ENCODE measurements at regions not wholly inside any gene's neighbourhood (a gene's known extent, or its start where the extent isn't known, plus 50 kb on each side); places are given as distances from the start of the nearest gene placed in this dataset.
"Not testable (repeated sequence)": the region's sequence is repeated elsewhere in the genome, so short reads cannot be mapped to it uniquely, and the experiment has no call there.

DNA sequence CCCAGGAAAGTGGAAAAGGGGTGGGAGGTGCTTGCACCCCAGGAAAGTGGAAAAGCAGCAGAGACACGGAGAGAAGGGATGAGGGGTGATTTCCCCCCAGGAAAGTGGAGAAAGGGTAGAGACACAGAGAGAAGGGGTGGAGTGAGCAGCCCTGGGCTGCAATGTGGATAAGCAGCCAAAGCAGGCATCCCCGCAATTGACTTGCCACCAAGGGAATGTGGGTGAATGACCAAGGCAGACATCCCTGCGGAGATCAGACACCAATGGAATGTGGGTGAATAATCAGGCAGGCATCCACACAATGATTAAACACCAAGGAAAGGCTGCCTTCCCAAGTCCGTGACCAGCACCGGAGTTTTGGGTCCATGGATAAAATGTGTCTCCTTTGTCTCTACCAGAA is 68.5 kb upstream of the SLC4A7 start:
- H3K4me1 ChIP-seq (ENCODE audit: control insufficient read depth in 1 of 2, insufficient read depth in 2 of 2, low read length in 2 of 2); H3K27ac ChIP-seq (ENCODE audit: low read length); H3K36me3 ChIP-seq (ENCODE audit: control insufficient read depth in 1 of 2, insufficient read depth in 2 of 2, low read length in 2 of 2); H3K9me3 ChIP-seq (ENCODE audit: control insufficient read depth in 1 of 2, low read length in 2 of 2); H3K27me3 ChIP-seq (ENCODE audit: low read depth, low read length); H3K4me3 ChIP-seq (ENCODE audit: low read depth in 1 of 2, low read length in 2 of 2): not testable (repeated sequence)

DNA sequence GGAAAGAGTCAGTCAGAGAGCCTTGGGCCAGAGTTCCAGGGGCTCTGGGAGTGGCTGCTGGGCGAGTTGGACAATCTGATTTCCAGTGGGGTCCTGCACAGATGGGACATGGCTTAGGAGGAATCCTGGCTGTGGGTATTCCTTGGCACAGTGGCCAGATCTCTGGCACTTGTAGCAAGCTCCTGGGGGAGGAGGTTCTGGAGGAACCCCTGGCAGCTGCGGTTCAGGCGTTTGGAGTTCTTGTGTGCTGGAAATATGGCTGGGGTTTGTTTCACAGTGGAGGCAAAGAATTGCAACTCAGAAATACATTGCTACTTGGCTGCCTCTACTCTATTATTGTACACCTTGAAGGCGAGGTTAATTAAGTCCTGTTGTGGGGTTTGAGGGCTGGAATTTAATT is 67.2 kb upstream of the SLC4A7 start:
- not testable (repeated sequence) for H3K4me1 ChIP-seq (ENCODE audit: control insufficient read depth in 1 of 2, insufficient read depth in 2 of 2, low read length in 2 of 2); H3K36me3 ChIP-seq (ENCODE audit: control insufficient read depth in 1 of 2, insufficient read depth in 2 of 2, low read length in 2 of 2); H3K27ac ChIP-seq (ENCODE audit: low read length); H3K27me3 ChIP-seq (ENCODE audit: low read depth, low read length); H3K9me3 ChIP-seq (ENCODE audit: control insufficient read depth in 1 of 2, low read length in 2 of 2); H3K4me3 ChIP-seq (ENCODE audit: low read depth in 1 of 2, low read length in 2 of 2)

DNA sequence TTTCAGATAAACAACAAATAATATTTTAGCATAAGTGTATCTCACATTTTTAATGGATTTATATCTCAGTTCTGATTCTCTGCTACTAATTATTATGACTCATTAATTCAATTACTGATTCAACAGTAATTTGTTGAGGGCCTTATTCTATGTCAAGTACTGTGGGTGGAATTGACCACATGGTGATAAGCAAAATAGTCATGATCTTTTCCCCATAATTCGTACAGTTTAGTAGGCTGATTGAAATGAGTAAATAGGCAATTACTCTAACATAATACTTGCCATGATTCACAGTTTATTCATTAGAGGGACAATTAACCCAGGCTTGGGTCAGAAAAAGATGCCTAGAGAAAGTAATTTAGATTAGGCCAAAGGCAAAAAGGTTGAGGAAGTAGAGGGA is 60.9 kb upstream of the SLC4A7 start:
- Histone ChIP-seq H3K27me3 (ENCODE audit: low read depth, low read length) (no peaks in the 10 kb centered on the region), H3K27ac (ENCODE audit: low read length) (no peak overlapping the region), H3K4me1 (ENCODE audit: control insufficient read depth in 1 of 2, insufficient read depth in 2 of 2, low read length in 2 of 2) (no peaks in the 10 kb centered on the region), H3K9me3 (ENCODE audit: control insufficient read depth in 1 of 2, low read length in 2 of 2) (no peaks in the 10 kb centered on the region), H3K4me3 (ENCODE audit: low read depth in 1 of 2, low read length in 2 of 2) (no peak overlapping the region), H3K36me3 (ENCODE audit: control insufficient read depth in 1 of 2, insufficient read depth in 2 of 2, low read length in 2 of 2) (no peaks in the 10 kb centered on the region)

DNA sequence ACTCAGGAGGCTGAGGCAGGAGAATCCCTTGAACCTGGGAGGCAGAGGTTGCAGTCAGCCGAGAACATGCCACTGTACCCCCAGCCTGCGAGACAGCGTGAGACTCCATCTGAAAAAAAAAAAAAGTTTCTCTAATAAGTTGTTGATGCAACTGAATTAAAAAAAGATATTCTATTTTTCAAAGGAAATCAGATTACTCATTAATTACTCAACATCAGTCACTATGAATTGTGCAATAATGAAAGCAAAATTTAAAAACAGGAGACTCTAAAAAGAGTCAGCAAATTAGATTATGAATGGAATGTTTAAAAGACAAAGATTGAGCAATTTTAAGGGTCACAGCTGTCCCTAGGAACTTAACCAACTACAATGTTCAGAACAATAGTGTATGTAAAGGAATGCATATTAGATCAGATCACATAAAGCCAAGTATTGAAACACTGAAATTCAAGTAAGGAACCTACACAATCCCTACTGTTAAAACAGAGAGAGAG is 60.2 kb upstream of the SLC4A7 start:
- H3K27ac ChIP-seq (ENCODE audit: low read length): no peak overlapping the region
- no peak overlapping the region for H3K4me3 ChIP-seq (ENCODE audit: low read depth in 1 of 2, low read length in 2 of 2)
- no peaks in the 10 kb centered on the region for H3K27me3 ChIP-seq (ENCODE audit: low read depth, low read length)
- no peaks in the 10 kb centered on the region for H3K9me3 ChIP-seq (ENCODE audit: control insufficient read depth in 1 of 2, low read length in 2 of 2)
- H3K4me1 ChIP-seq (ENCODE audit: control insufficient read depth in 1 of 2, insufficient read depth in 2 of 2, low read length in 2 of 2): no peaks in the 10 kb centered on the region
- H3K36me3 ChIP-seq (ENCODE audit: control insufficient read depth in 1 of 2, insufficient read depth in 2 of 2, low read length in 2 of 2): no peaks in the 10 kb centered on the region

DNA sequence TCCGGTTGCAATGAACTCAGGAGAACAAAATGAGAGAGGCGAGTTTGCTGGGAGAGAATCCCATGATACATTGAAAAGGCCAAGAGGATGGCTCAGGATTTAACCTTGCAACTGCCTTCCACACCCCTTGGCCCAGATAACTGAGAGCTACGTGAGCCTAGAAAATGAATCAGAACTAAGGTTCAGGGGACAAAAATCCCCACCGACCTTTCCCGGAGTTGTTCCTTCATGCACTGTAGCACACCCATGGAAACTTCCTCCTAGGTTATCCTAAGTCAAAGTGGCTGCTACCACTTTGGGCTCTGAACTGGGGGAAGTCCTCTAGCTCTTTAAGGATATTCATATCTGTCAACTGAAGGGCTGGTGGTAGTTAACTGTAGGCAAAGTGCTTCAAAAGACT is 58.3 kb upstream of the SLC4A7 start:
- Histone ChIP-seq H3K27ac (ENCODE audit: low read length) (no peak overlapping the region), H3K36me3 (ENCODE audit: control insufficient read depth in 1 of 2, insufficient read depth in 2 of 2, low read length in 2 of 2) (no peaks in the 10 kb centered on the region), H3K9me3 (ENCODE audit: control insufficient read depth in 1 of 2, low read length in 2 of 2) (no peaks in the 10 kb centered on the region), H3K27me3 (ENCODE audit: low read depth, low read length) (no peaks in the 10 kb centered on the region), H3K4me3 (ENCODE audit: low read depth in 1 of 2, low read length in 2 of 2) (no peak overlapping the region), H3K4me1 (ENCODE audit: control insufficient read depth in 1 of 2, insufficient read depth in 2 of 2, low read length in 2 of 2) (no peaks in the 10 kb centered on the region)

DNA sequence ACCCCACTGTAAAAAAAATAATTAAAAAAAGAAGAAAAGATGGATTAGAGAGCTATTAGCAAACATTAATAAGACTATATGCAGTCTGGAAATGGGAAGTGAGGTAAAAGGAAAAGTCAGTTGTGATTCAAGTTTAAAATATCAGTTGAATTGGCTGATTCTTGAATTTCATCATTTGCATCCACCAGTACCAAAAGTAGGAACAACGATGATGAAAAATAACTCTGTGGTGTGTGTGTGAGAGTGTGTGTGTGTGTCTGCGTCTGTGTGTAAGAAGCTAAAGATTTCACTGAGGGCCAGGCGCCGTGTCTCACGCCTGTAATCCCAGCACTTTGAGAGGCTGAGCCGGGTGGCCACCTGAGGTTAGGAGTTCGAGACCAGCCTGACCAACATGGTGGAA is 56.0 kb upstream of the SLC4A7 start:
- no peaks in the 10 kb centered on the region for H3K9me3 ChIP-seq (ENCODE audit: control insufficient read depth in 1 of 2, low read length in 2 of 2)
- H3K4me1 ChIP-seq (ENCODE audit: control insufficient read depth in 1 of 2, insufficient read depth in 2 of 2, low read length in 2 of 2): peaks cover 0 to 4% of the 10 kb centered on the region in 2 donors
- H3K36me3 ChIP-seq (ENCODE audit: control insufficient read depth in 1 of 2, insufficient read depth in 2 of 2, low read length in 2 of 2): peaks cover 0 to 3% of the 10 kb centered on the region in 2 donors
- no peak overlapping the region for H3K4me3 ChIP-seq (ENCODE audit: low read depth in 1 of 2, low read length in 2 of 2)
- H3K27ac ChIP-seq (ENCODE audit: low read length): no peak overlapping the region
- no peaks in the 10 kb centered on the region for H3K27me3 ChIP-seq (ENCODE audit: low read depth, low read length)

DNA sequence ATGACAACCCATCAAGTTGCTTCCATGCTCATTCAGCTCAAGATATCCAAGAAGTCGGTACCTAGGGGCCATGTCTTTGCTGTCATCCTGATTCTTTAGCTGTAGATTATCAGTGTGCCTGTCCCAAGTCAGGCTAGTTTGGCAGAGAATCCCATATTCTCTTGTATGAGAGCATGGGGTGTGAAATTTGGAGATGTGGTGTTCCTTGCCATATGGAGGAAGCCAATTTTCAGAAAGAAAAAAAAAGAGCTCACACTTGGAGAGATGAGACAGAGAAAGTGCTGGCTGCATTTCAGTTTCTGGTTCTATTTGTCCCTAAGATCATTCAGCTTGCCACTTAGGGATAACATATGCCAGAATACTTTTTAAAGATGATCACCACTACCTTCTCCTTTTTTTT is 52.3 kb upstream of the SLC4A7 start:
- Histone ChIP-seq H3K4me1 (ENCODE audit: control insufficient read depth in 1 of 2, insufficient read depth in 2 of 2, low read length in 2 of 2) (peaks cover 4 to 15% of the 10 kb centered on the region in 2 donors), H3K27ac (ENCODE audit: low read length) (no peak overlapping the region), H3K27me3 (ENCODE audit: low read depth, low read length) (no peaks in the 10 kb centered on the region), H3K9me3 (ENCODE audit: control insufficient read depth in 1 of 2, low read length in 2 of 2) (no peaks in the 10 kb centered on the region), H3K36me3 (ENCODE audit: control insufficient read depth in 1 of 2, insufficient read depth in 2 of 2, low read length in 2 of 2) (peaks cover 0 to 3% of the 10 kb centered on the region in 2 donors), H3K4me3 (ENCODE audit: low read depth in 1 of 2, low read length in 2 of 2) (no peak overlapping the region)

DNA sequence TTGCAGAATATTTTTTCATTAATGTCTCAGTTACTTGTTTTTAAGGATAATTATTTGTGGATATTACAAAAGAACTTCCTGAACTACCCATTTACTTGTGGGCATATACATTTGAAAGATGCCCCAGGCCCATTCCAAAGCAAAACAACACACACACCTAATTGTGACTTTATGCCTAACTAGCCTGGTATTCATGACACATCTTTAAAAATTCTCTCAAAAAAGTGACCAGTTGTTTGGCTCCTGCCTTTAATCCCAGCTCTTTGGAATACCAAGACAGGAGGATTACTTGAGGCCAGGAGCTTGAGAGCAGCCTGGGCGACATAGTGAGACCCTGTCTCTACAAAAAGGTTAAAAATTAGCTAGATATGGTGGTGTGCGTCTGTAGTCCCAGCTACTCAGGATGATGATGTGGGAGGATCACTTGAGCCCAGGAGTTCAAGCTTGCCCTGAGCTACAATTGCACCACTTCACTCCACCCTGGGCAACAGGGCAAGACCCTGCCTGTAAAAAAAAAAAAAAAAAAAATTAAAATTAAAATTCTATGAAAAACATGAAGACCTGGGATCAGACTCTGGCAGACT is 51.7 kb upstream of the SLC4A7 start:
- Histone ChIP-seq H3K4me3 (ENCODE audit: low read depth in 1 of 2, low read length in 2 of 2) (no peak overlapping the region), H3K27me3 (ENCODE audit: low read depth, low read length) (no peaks in the 10 kb centered on the region), H3K36me3 (ENCODE audit: control insufficient read depth in 1 of 2, insufficient read depth in 2 of 2, low read length in 2 of 2) (peaks cover 0 to 3% of the 10 kb centered on the region in 2 donors), H3K27ac (ENCODE audit: low read length) (peak overlapping the region; percentile 56), H3K4me1 (ENCODE audit: control insufficient read depth in 1 of 2, insufficient read depth in 2 of 2, low read length in 2 of 2) (peaks cover 4 to 15% of the 10 kb centered on the region in 2 donors), H3K9me3 (ENCODE audit: control insufficient read depth in 1 of 2, low read length in 2 of 2) (no peaks in the 10 kb centered on the region)

DNA sequence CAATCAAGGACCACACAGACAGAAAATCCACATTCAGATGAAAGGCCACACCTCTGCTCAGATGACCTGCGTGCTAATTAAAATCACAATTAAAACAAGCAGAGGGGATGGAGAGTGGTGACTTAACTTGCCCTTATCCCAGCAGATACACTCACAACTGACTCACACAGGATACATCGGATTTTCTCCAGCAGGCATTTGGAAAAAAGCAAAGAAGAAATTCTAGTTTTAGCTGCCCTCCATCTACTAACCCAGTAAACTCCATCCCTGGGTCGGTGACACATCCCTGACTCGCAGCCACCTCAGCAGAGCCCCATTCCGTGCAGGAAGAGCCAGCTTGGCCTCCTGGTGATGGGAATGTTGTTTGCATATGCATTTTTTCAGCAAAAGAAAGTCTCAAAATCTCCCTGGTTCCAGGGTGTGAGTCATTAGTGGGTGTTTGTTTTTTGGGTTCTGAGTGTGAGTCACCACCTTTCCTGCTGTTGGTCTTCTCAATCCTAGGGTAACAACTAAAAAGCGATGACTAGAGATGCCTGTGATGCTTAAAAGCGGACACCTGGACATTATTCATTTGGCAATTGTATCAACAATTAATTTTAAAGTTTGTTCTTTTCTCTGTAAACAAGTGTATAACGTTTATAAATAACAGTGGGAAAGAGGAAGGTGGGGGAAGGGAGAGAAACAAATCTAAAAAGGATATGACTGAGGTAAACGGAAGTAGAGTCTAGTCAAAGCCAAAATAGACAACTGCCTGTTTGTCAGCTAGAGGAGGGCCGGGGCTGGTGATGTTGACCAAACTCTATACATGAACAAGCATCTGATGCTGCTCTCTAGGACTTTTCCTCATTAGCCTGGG is 49.8 kb upstream of the SLC4A7 start:
- Histone ChIP-seq H3K9me3 (ENCODE audit: control insufficient read depth in 1 of 2, low read length in 2 of 2) (no peaks in the 10 kb centered on the region), H3K27me3 (ENCODE audit: low read depth, low read length) (no peaks in the 10 kb centered on the region), H3K4me1 (ENCODE audit: control insufficient read depth in 1 of 2, insufficient read depth in 2 of 2, low read length in 2 of 2) (peaks cover 4 to 15% of the 10 kb centered on the region in 2 donors), H3K4me3 (ENCODE audit: low read depth in 1 of 2, low read length in 2 of 2) (no peak overlapping the region), H3K27ac (ENCODE audit: low read length) (peak overlapping the region; percentile 12), H3K36me3 (ENCODE audit: control insufficient read depth in 1 of 2, insufficient read depth in 2 of 2, low read length in 2 of 2) (peaks cover 0 to 3% of the 10 kb centered on the region in 2 donors)

All from muscle layer of duodenum (tissue), 2 donors.